A549 (cell line): ENCODE measurements at regions not wholly inside any gene's neighbourhood (a gene's known extent, or its start where the extent isn't known, plus 50 kb on each side); places are given as distances from the start of the nearest gene placed in this dataset.

ENCODE experiments used
- BHLHE40 ChIP-seq: IDR thresholded peaks from 2 replicates; pipeline ENCODE4 v1.6.1; 2012; ENCODE audit warnings: low read depth, low read length, inconsistent platforms
- CTCF ChIP-seq: fragments of >200 bp; sonication (Bioruptor Twin); formaldehyde crosslinking; IDR thresholded peaks from 3 replicates; pipeline ENCODE4 v1.5.1; 2016
- ELK1 ChIP-seq: fragments of 150-350 bp; IDR thresholded peaks from 2 replicates; pipeline ENCODE4 v1.6.1; 2014; ENCODE audit warnings: low read depth, mild to moderate bottlenecking, low read length
- EP300 ChIP-seq, 2 experiments: fragments of >200 bp; sonication (Bioruptor Twin); formaldehyde crosslinking; IDR thresholded peaks; 2 replicates in 1 of 2; 3 replicates in 1 of 2; pipeline ENCODE4 v1.6.1; 2016 to 2017
- ESRRA ChIP-seq: fragments of 150-350 bp; IDR thresholded peaks from 2 replicates; pipeline ENCODE4 v1.6.1; 2014; ENCODE audit warnings: mild to moderate bottlenecking, low read length, borderline replicate concordance
- MYC ChIP-seq: IDR thresholded peaks from 2 replicates; pipeline ENCODE4 v1.6.1; 2012; ENCODE audit warnings: mild to moderate bottlenecking, inconsistent platforms, low read length, improper control_type of control experiment, borderline replicate concordance
- POLR2A ChIP-seq: IDR thresholded peaks from 2 replicates; pipeline ENCODE4 v1.6.1; 2012; ENCODE audit warnings: mild to moderate bottlenecking, low read length
- RAD21 ChIP-seq, 2 experiments: fragments of >200 bp in 1 of 2; sonication (Bioruptor Twin) in 1 of 2; formaldehyde crosslinking in 1 of 2; IDR thresholded peaks in 1 of 2; conservative IDR thresholded peaks in 1 of 2; 2 replicates in 1 of 2; 3 replicates in 1 of 2; pipeline ENCODE4 v1.6.1; 2012 to 2018; ENCODE audit warnings: inconsistent platforms in 1 of 2
- REST ChIP-seq: fragments of 200-600 bp; sonication (generic); IDR thresholded peaks from 2 replicates; pipeline ENCODE4 v1.6.1; 2016; ENCODE audit warnings: antibody characterized with exemption, mild to moderate bottlenecking, moderate library complexity

- TF ChIP-seq ELK1: no peak
- TF ChIP-seq REST: no peak
- TF ChIP-seq RAD21 (conservative IDR thresholded peaks at IDR 0.05 in 1 of 2, IDR thresholded peaks at IDR 0.05 in 1 of 2): no peak
- no peak for TF ChIP-seq POLR2A
- TF ChIP-seq MYC: no peak
- no peak for TF ChIP-seq CTCF
- no peak for TF ChIP-seq EP300 (IDR thresholded peaks at IDR 0.05)
- no peak for TF ChIP-seq BHLHE40
- no peak for TF ChIP-seq ESRRA
These were observed 1133.1 kb upstream of the ACO1 start for GRCh38 chr9:31251386-31251785.
